Lower lobe of right lung (tissue), 2 donors: ENCODE measurements at regions not wholly inside any gene's neighbourhood (a gene's known extent, or its start where the extent isn't known, plus 50 kb on each side); places are given as distances from the start of the nearest gene placed in this dataset.
"Not testable (repeated sequence)": the region's sequence is repeated elsewhere in the genome, so short reads cannot be mapped to it uniquely, and the experiment has no call there.

Experiments
- ATAC-seq, 2 donors: fragments of 200-7000 bp; cut with Tn5 transposase; one replicate each; pipeline ENCODE4 v1.9.1; 2020 to 2022; ENCODE audit warnings: mild to moderate bottlenecking in 2 of 2, moderate library complexity in 2 of 2
- DNase-seq: peaks from one replicate; pipeline ENCODE4 v3.0.0-alpha.2; 2020
- H3K27ac ChIP-seq: fragments of 200-600 bp; one replicate; pipeline ENCODE4 v1.8.0; 2022
- H3K27me3 ChIP-seq: fragments of 200-600 bp; one replicate; pipeline ENCODE4 v1.8.0; 2022; ENCODE audit warnings: low read depth
- H3K36me3 ChIP-seq: fragments of 200-600 bp; one replicate; pipeline ENCODE4 v1.8.0; 2022; ENCODE audit warnings: mild to moderate bottlenecking
- H3K4me1 ChIP-seq: fragments of 200-600 bp; one replicate; pipeline ENCODE4 v1.8.0; 2022
- H3K4me3 ChIP-seq: fragments of 200-600 bp; one replicate; pipeline ENCODE4 v1.8.0; 2022; ENCODE audit warnings: mild to moderate bottlenecking
- H3K9me3 ChIP-seq: fragments of 200-600 bp; one replicate; pipeline ENCODE4 v1.8.0; 2022
- CTCF ChIP-seq: fragments of 200-600 bp; IDR thresholded peaks from one replicate; pipeline ENCODE4 v1.8.0; 2022; ENCODE audit warnings: antibody characterized with exemption, mild to moderate bottlenecking
- intact Hi-C: fragments of 100-400 bp; cut with DNase I; formaldehyde crosslinking; loops from one replicate; pipeline ENCODE4 v1.11.0; 2022
- donor health status: DM: no; HTN: yes; CAD: no; lungs with severe emphysema.

- intact Hi-C loops: no loop called here
- TF ChIP-seq CTCF: no peak
- no peaks in the 10 kb centered on the region for H3K9me3 ChIP-seq
- H3K27ac ChIP-seq: no peak overlapping the region
- H3K4me3 ChIP-seq: no peak overlapping the region
- no peaks in the 10 kb centered on the region for H3K36me3 ChIP-seq
- H3K4me1 ChIP-seq: no peaks in the 10 kb centered on the region
- ATAC-seq (no peak), DNase-seq (no peak)
- H3K27me3 ChIP-seq: no peaks in the 10 kb centered on the region
These were observed 305.8 kb upstream of the KCND2 start for GRCh38 chr7:119967221-119967620.

GRCh38 chr7:119968411-119968810 lies 304.6 kb upstream of the KCND2 start:
- H3K36me3 ChIP-seq, DNase-seq, ATAC-seq, intact Hi-C loops, H3K9me3 ChIP-seq, H3K4me3 ChIP-seq, H3K4me1 ChIP-seq, H3K27ac ChIP-seq, H3K27me3 ChIP-seq: not testable (repeated sequence)

- H3K36me3 ChIP-seq: no peaks in the 10 kb centered on the region
- no peak for DNase-seq
- ATAC-seq: no peak
These were observed 303.9 kb upstream of the KCND2 start for GRCh38 chr7:119969054-119969453.

GRCh38 chr7:119969763-119970162 lies 303.2 kb upstream of the KCND2 start:
- H3K36me3 ChIP-seq: no peaks in the 10 kb centered on the region
- TF ChIP-seq CTCF: no peak
- no peaks in the 10 kb centered on the region for H3K27me3 ChIP-seq
- H3K9me3 ChIP-seq: no peaks in the 10 kb centered on the region
- H3K27ac ChIP-seq: no peak overlapping the region
- intact Hi-C loops: no loop called here
- DNase-seq: no peak
- no peaks in the 10 kb centered on the region for H3K4me1 ChIP-seq
- no peak overlapping the region for H3K4me3 ChIP-seq
- no peak for ATAC-seq

More at GRCh38 chr7:119969054-119969453, 303.9 kb upstream of the KCND2 start:
- Histone ChIP-seq H3K27me3 (no peaks in the 10 kb centered on the region), H3K4me1 (no peaks in the 10 kb centered on the region), H3K27ac (no peak overlapping the region), H3K4me3 (no peak overlapping the region), H3K9me3 (no peaks in the 10 kb centered on the region)
- intact Hi-C loops: no loop called here
- TF ChIP-seq CTCF: no peak

DNA sequence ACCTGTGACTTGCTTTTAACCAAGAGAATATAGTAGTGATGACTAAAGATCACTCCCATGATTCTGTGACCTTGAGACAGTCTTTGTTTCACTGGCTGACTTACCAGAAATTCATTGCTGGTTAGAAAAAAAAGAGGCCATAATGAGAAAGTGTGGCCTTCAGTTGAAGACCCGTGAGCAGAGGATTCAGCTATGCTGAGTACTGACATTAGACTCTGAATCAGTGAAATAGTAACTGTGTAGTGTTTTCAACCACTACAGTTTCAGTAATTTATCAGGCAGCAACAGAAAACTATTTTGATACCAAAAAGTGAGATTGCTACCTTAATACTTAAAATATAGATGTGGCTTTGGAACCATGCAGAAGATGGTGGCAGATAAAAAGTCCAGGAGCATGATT lies 298.0 kb upstream of the KCND2 start:
- H3K36me3 ChIP-seq: no peaks in the 10 kb centered on the region
- intact Hi-C loops: no loop called here
- no peak overlapping the region for H3K27ac ChIP-seq
- ATAC-seq: no peak
- TF ChIP-seq CTCF: no peak
- no peaks in the 10 kb centered on the region for H3K4me1 ChIP-seq
- H3K27me3 ChIP-seq: no peaks in the 10 kb centered on the region
- H3K9me3 ChIP-seq: no peaks in the 10 kb centered on the region
- DNase-seq: no peak
- H3K4me3 ChIP-seq: no peak overlapping the region

DNA sequence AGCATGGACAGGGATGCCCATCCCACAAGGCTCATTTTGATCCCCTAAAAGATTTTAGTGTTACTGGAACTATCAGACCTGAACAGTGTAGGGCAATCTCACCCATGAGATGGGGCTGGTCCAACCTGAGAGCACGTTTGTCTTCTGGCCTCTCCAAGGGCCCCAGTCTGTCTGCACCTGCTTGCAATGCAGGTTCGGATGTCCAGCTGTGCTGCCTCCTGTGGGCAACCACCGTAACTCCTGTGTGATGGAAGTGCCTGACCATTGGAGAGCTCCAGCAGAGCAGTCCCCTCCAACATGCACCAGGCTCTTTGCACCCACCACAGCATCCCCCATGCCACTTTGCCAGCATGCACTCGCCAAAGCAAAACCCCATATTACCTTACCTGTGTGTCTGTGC lies 290.1 kb upstream of the KCND2 start:
- intact Hi-C loops: no loop called here
- DNase-seq (no peak), ATAC-seq (no peak)
- H3K4me3 ChIP-seq: no peak overlapping the region
- TF ChIP-seq CTCF: no peak
- H3K36me3 ChIP-seq: no peaks in the 10 kb centered on the region
- H3K27me3 ChIP-seq: no peaks in the 10 kb centered on the region
- no peaks in the 10 kb centered on the region for H3K9me3 ChIP-seq
- no peak overlapping the region for H3K27ac ChIP-seq
- no peaks in the 10 kb centered on the region for H3K4me1 ChIP-seq
